Posterior vena cava (tissue), 2 donors: ENCODE measurements at regions not wholly inside any gene's neighbourhood (a gene's known extent, or its start where the extent isn't known, plus 50 kb on each side); places are given as distances from the start of the nearest gene placed in this dataset.

Source experiments
- DNase-seq: peaks from one replicate; pipeline ENCODE4 v3.0.0-alpha.2; 2020; ENCODE audit warnings: low spot score
- intact Hi-C, 2 donors: fragments of 100-400 bp; cut with DNase I; formaldehyde crosslinking; loops; one replicate each; pipeline versions ENCODE4 v1.14.1 to v1.14.2; 2022 to 2023
- donor health status: DM: yes; HTN: yes; CAD: no.
- donor health status: DM: yes; HTN: yes; CAD: no.

DNA sequence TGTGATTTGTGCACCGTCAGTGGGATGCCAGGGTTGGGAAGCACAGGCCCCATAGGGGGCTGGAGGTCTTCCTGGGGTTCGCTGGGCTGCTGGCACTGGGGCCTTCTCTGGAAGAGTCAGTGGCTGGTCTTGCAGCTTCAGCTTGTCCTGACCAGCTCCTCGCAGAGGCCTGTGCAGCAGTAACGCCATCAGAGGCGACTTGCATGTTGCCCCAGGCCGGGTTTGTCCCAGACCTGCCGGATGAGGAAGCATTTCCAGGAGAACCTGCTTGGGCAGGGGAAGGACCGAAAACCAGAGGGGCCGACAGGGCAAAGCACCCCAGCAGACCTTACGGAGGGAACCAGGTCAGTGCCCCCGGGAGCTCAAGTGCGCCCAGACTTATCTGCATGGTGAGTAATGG lies 54.7 kb upstream of the IRX2 start:
- no peak for DNase-seq
- intact Hi-C loops = no loop called here

DNA sequence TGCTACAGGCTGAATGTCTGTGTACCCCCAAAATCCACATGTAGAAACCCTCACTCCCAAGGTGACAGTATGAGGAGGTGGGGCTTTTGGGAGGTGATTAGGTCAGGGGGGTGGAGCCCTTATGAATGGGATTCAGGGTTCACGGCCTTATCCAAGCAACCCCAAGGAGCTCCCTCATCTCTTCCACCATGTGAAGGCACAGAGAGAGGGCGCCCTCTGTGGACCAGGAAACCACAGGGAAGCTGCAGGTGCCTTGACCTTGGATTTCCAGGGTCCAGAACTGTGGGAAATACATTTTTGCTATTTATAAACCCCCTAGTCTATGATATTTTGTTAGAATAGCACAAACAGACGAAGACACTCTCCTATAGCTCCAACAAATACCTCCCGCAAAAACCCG lies 53.6 kb upstream of the IRX2 start:
- DNase-seq = no peak
- intact Hi-C loops = no loop called here

GRCh38 chr5:2803751-2804150 lies 52.3 kb upstream of the IRX2 start:
- intact Hi-C loops = no loop called here
- DNase-seq = no peak

DNA sequence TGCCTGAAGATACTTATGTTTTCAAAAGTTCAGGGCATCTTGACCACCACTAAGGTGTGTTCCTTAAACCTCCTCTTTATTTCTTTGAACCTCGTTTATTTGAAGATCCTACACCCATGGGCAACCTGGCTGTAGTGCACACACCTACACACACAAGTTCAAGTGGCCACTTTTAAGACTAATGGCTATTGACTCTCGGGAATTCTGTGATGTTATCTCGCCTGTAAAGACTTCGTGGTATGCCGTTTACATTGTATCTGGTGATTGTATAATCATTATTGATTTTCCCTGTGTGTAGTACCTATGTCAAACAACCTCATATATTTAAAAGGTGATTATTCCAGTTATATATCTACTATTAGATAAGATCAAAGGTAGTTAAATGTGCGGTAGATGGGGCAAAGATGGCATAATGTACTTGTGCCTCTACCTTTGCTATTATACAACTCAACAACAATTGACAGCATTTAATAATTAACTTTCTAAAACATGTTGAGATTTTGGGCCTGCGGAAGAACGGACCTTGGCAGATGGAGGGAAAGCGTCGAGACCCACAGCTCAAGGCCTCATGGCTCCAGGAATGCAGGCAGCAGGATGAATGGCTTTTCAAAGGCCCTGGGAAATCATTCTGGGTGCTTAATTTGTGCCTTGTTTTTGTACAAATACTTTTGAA lies 51.4 kb upstream of the IRX2 start:
- intact Hi-C loops = no loop called here
- DNase-seq = no peak

- intact Hi-C loops = no loop called here
- no peak for DNase-seq
Observed at GRCh38 chr5:2801577-2802525, 50.4 kb upstream of the IRX2 start.
